ENCODE measurements at regions not wholly inside any gene's neighbourhood (a gene's known extent, or its start where the extent isn't known, plus 50 kb on each side); places are given as distances from the start of the nearest gene placed in this dataset.
A peak's percentile ranks its signal among the peaks of the same experiment; 100 is the strongest.
"Not testable (repeated sequence)": the region's sequence is repeated elsewhere in the genome, so short reads cannot be mapped to it uniquely, and the experiment has no call there.

DNA sequence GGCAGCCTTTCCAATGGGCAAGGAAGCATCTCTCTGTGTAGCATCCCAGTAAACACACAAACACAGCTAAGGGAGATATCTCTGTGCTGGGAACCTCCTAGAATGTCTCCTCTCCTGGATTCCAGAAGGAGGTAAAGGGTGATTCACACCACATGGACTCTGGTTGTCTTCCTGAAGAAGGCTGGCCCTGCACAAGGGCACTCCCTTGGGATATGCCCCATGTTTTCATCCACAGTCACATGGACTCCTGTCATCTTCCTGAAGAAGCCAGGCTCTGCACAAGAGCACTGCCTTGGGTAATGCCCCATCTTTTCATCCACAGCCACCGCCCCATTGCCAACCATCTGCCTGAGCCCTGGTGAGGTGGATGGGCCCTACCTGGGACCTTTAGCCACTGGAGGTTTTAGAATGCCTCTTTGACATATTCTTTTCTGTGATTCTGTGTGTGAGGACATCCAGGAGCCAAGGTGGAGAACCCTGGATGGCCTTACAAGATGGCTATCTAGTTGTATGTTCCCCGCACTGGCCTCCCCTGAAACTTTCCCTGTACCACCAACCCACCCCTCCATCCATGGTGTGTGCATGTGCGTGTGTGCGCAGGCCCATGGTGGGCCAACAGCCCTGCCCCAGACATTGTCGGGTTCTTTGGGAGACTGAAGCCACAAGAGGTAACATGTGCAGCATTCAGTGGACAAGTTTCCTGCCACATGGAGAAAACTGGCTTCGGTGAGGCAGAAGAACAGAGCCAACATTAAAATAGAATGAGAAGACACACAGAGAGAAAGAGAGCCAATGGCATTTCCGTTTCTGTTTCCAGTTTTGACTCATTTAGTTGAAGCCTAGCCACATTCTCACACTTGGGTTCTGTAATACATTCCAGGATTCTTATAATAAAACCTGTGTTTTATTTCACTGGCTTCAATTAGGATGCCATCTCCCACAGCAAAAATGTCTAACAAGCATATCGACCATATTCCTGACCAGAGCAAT is 110.2 kb upstream of the CST7 start:
- DNase-seq = peak; percentile 47

DNA sequence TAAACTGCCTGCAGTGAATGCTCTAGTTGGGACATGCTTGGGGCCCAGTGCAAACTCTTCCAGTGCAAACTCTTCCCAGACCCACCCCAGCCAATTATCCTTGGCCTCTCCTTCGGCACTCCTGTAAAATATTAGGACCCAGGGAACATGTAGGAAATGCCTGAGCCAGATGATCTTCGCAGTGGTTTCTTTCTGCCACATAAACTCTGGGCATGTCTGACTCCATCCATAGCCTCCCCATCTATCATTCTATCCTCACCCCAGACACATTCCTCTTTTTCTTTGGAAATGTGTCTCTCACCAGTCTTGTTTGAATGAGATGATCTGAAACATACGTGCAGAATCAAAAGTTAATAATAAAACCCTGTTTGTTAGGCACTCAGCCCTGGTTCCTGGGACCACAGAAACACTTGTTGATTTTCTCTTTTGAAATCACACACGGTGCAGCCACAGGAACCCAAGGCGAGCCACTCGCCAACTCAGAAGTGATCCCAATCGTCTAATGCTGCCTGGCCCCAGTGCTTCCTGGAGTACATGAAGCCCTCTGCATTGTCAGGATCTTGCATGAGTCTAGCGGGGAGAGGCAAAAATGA is 108.9 kb upstream of the CST7 start:
- no peak for DNase-seq

DNA sequence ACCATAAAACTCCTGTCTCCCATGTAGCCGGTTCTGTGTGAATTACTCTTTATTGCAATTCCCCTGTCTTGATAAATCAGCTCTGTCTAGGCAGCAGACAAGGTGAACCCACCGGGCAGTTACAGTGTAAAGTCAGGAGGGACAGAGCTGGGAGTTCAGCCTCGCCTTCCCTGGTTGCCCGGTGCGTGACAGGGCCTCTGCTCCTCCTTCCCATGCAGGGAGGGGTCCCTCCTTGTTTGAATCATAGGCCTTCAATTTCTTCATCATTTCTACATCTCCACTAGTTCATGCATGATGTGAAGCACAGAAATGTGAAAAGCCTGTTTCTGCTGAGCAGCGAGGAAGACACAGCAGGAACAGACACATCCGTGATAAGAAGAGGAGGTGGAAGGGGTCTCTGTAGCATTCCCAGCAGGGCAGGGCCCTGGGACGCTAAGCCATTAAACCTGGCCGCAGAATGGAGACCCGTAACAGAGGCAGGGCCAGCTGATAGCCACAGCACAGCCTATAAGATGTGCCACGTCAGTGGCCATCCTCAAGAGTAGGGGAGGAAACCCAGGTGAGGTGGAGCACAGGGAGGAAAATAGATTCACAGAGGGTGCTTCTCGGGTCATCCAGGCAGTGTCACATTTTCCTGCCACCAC is 106.7 kb upstream of the CST7 start:
- DNase-seq = no peak

DNA sequence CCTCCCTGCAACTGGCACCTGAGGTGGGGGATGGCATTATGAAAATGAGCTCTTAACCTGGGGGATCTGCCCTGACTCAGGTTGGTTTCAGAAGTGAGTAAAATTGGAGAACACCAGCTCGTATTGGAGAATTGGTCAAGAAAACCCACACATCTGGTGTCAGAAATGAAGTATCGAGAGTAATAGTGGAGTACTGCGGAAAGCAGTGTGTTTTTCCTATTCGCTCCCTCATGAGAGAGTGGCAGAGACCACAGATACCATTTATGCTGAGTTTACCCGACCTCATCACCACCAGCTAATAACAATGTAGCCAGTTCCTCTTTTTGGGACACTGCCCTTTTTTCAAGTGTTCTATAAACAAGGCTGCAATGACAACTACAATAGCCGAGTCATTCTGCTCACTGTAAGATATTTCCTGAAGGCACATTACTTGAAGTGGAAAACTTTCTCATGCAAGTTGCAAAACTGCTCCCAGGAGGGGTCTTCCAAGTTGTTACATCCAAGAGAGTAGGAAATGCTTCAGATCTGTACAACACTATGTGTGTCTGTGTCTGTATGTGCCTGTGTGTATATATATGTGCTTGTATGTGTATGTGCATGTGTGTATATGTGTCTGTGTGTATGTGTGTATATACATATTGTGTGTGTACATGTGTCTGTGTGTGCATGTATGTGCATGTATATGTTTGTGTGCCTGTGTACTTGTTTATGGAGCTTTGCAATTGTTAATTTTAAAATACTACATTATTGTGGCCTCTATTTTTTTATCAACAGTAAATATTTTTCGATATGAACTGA is 106.0 kb upstream of the CST7 start:
- peak; percentile 2 for DNase-seq

DNA sequence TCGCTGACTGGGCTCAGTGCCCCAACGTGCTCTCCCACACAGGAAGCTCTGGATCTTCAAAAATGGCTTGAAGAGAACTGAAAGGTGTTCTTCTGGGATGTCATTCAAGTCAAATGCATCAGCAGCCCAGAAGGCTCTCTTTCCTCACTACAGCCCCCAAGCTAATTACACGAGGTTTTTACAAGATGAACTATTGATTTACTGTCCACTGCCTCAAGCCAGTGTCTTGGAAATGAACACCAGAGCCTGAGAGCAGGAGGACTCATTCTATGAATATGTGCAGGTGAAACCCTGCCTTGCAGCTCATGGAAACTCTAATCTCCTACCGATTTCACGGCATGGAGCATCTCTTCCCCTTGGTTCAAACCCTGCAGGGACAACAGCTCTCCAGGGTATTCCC is 98.9 kb upstream of the CST7 start:
- no peak for DNase-seq

DNA sequence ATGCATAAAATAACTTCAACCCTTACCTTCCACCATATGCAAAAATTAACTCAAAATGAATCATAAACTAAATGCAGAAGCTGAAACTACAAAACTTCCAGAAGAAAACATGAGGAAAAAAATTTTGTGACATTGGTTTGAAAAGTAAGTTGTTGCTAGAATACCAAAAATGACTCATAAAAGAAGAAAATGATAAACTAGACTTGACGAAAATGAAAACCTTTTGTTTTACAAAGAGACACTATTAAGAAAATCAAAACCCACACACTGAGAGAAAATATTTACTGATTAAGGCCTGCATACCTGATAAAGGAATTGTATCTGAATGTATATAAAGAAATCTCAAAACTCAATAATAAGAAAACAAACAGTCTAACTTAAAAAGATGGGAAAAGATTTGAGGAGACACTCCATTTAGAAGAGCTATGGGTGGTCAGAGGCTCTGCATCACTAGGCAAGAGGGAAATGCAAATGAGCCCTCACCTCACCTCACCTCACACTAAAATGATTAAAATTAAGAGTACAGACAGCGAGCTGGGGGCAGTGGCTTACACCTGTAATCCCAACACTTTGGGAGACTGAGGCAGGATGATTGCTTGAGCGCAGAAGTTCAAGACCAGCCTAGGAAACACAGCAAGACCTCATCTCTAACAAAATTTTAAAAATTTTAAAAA is 97.6 kb upstream of the CST7 start:
- no peak for DNase-seq

DNA sequence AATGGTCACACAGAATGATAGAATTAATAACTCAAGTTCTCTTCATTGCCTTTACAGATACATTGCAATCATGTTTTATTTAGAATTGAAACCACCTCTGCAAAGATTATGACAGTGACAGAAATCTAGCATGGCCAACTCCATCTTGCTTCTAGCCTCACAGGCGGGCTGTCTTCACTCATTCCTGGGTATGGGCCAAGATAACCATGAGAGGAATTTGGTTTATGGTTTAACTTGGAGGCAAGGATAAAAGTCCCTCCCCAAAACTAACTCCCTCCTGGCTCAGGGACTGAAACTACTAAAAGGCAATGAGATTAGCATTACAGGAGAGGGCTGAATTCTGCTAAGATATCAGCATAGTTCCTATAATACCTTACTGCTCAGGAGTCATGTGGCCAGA is 95.2 kb upstream of the CST7 start:
- no peak for DNase-seq

DNA sequence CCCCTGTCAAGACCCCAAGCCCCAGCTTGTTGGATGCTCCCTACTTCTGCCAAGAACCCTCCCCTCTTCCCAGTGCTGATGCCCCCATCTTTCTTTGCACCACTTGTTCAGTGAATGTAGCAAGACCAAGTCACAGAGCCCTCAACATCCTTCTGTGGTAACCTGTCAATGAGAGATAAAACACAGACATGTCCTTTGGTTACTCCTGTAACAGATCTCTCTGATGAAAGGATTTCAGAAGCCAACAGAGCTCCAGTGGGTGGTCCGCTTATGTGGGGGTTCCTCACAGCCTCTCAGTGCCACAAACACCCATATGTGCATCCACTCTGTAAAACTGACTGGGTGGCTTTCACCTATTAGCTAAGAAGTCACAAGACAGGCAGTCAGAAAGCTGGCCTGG is 93.2 kb upstream of the CST7 start:
- no peak for DNase-seq

DNA sequence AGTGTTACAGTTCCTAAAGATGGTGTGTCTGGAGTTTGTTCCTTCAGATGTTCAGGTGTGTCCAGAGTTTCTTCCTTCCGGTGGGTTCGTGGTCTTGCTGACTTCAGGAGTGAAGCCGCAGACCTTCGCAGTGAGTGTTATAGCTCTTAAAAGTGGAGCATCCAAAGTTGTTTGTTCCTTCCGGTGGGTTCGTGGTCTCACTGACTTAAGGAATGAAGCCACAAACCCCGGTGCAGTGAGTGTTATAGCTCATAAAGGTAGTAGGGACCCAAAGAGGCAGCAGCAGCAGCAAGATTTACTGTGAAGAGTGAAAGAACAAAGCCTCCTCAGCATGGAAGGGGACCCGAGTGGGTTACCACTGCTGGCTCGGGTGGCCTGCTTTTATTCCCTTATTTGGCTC is 90.6 kb upstream of the CST7 start:
- not testable (repeated sequence) for DNase-seq

DNA sequence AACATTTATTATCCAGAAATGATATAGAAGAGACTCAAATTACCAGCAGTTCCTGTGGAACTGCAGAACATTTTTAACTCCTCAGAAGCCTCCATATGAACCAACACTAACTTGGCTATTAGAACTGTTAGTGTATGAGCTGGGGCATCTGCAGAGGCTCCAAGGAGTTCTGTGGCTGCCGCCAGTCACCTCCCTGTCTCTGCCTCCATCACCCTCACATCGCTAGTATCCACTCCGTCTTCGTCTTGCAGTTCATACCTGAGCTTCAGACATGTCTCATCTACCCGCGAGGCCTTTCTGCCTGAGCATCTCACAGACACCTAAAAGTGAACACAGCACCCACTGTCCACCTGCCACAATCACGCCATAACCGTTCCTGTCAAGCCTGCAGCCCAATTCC is 89.5 kb upstream of the CST7 start:
- DNase-seq = no peak

DNA sequence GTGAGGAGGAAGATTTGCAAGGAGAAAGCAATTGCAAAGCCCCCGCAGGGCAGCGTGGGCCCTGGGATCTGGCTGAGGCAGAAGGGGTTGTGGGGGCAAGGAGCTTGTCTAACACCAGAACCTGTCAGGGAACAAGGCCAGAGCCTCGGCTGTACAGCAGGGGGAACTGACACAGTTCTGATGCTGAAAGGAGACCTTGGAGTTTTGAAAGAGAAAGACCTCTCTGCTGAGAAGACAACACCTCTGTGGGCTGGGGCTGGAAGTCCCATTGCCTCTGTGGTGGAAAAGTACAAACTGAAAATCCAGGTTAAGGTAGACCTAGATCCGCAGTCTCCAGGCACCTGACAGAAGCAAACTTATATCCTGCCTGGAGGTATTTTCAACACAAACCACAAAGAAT is 86.9 kb upstream of the CST7 start:
- DNase-seq = no peak

DNA sequence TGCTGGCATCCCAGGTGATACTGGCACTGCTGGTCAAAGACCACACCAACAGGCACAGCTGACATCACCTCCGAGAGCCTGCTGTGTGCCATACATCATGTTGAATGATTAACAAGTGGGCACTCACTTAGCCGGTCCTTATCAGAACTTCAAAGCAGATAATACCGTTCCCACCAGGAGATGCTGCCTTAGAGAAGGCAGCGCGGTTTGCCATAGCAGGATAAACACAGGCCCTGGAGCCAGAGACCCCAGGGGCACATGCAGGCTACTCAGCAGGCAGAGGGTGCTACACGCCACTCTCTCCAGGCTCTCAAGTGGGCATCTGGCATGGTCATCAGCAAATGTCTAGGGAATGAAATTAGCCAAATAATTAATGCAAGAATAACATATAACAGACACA is 86.5 kb upstream of the CST7 start:
- no peak for DNase-seq

DNA sequence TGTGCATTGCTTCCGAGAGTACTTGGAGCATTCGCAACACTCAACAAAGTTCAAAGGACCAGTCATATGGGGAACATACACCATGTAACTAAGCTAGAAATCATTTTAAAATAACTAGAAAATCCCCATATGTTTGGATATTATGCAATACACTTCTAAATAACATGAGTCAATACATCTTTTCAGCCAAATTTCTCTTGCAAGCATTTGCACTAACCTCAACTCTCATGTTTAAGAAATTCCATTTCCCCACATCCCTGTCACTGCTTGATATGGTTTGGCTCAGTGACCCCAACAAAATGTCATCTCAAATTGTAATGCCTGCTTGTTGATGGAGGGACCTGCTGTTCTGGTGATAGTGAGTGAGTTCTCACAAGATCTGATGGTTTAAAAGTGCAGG is 85.7 kb upstream of the CST7 start:
- DNase-seq = no peak

DNA sequence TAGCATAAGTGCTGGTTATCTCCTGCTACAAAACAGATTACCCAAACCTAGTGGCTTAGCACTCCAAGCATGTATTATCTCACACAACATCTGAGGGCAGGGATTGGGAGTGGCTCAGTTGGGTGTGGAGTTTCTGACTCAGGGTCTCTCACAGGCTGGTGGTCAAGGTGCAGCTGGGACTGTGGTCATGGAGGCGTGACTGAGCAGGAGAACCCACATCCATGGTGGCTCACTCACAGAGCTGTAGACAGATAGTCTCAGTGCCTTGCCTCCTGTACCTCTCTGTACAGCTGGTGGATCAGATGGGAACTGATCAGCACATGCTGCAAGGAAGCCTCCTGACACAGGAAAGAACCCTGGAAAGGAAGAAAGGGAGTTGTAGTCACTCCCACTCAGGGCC is 83.1 kb upstream of the CST7 start:
- DNase-seq = no peak

DNA sequence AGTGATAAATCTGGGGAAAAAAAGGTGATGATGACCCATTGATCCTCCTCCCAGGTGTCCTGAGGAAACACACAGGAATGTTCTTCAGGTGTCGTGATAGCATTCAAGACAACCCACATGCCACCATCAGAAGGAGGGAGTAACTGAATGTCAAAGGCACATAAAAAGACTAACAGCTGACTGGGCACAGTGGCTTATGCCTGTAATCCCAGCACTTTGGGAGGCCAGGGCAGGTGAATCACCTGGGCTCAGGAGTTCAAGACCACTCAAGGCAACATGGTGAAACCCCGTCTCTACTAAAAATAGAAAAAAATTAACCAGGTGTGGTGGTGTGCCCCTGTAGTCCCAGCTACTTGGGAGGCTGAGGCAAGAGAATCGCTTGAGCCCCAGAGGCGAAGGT is 82.3 kb upstream of the CST7 start:
- DNase-seq = no peak

DNA sequence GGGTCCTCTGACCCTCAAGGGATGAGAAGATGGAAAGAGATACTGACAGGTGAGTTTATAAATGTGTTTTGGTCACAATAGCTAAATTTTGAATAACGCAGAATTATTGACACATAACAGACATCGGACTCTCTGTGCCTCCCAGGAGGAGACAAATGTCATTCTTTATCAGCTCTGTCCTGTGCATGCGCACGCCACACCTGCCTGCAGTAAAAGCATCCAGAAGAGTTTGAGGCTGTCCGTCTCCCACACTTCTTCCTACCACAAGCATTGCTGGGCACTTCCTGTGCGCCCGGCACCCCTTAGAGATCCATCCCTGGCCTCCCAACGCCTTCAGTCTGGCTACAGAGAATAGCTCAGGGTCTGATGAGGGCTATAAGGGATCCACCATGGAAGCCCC is 81.5 kb upstream of the CST7 start:
- no peak for DNase-seq

DNA sequence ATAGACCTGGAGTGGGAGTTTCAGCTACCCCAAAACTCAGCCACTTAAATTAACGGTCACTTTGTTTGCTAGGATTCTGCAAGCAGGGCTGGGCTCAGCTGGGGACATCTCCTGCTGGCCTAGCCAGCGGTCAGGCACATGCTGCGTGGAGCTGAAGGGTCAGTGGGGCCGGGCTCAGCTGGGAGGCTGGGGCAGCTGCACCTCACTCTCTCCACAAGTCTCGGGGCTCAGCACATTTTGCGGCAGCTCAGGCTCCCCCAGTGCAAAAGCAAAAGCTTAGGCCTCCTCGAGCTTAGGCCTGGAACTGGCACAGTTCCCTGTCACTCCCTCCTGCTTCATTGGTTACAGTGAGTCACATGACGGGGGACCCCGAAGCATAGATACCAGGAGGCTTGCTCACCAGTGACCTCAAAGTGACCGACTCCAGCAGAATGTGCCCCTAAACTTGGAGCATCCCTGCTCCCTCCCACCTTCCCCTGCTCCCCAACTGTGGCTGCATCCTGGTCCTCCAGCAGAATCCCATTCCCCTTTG is 80.6 kb upstream of the CST7 start:
- DNase-seq = no peak

DNA sequence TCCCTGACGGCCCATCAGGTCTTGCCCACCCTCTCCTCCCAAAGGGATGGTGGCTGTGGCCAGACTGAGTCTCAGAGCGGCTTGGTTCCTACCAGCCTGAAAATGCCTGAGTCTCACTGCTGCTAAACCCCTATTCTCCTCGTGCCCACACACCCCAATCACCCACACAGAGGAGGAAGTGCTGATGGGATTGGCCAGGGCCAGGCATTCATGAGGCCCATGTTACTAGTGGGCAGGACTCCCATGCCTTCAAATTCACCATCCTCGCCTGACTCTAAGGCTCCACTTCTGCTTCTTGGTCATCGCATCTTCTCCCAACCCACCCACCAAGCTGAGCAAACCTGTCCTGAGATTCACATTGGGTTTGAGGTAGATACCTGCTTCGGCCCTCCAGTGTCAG is 80.1 kb upstream of the CST7 start:
- DNase-seq = no peak

DNA sequence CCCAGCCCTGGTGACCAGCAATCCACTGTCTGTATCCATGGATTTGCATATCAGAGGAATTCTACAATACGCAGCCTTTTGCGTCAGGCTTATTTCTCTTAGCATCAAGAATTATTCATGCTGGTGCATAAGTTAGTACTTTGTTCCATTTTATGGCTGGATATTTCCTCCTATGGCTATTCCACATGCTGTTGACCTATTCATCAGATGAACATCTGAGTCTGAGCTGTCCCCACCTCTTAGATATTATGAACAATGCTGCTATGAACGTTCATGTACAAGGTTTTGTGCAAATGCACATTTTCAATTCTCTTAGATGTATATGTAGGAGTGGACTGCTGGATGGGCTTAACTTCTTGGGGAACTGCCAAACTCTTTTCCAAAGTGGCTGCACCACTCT is 79.0 kb upstream of the CST7 start:
- no peak for DNase-seq

DNA sequence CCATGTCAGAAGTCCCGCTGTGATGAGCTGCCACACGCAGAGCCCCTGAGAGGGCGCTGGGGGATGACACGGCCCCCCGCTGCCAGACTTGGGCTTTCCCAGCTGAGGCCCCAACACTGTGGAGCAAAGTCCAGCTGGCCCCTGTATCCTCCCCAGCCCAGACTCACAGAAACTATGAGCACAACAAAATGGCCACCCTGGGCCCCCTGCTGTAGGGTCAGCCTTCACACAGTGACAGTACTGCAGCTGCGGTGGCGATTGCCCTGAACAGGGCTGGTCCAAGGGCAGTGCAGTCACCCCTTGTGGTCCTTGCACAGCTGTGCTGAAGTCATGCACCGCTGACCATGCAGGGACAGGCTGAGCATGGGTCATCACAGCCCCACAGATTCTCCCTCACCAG is 78.2 kb upstream of the CST7 start:
- no peak for DNase-seq

DNA sequence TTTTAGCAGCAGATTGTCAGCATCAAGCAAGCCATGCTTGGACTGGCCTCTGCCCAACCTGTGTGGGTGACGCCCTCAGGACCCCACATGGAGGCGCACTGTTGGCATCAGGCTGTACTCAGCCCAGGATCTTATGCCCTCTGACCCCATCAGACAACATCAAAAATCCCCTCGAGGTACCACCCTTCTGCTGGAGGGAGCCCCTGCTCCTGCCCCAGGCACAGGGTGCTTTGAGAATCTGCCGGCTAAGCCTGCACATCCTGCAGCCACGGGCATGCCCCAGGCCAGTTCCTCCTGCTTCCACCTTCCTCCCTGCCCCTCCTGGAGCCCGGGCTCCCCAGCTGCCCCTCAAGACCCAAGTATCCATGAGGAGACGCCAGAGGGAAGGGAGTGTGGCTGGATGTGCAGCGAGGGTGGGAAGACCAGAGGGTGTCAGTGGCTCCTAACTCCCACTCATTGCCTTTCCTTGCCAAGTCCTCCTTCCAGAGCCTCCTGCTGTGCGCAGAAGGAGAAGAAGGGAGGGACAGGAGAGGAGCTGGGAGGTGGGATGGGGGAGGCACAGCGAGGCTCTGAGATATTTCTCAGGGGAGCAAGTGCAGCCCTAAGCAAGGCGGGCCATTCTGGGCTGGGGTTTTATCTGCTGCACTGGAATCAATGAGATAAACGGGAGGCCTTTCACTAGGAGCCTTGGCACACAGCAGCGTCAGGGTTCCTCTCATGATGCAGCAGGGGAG is 77.4 kb upstream of the CST7 start:
- DNase-seq = no peak
